HK-2 (cell line): ENCODE measurements at regions not wholly inside any gene's neighbourhood (a gene's known extent, or its start where the extent isn't known, plus 50 kb on each side); places are given as distances from the start of the nearest gene placed in this dataset.

ENCODE experiments used
- DNase-seq: peaks from one replicate; pipeline ENCODE4 v3.0.0-alpha.2; 2018; ENCODE audit not compliant: unreplicated experiment

DNA sequence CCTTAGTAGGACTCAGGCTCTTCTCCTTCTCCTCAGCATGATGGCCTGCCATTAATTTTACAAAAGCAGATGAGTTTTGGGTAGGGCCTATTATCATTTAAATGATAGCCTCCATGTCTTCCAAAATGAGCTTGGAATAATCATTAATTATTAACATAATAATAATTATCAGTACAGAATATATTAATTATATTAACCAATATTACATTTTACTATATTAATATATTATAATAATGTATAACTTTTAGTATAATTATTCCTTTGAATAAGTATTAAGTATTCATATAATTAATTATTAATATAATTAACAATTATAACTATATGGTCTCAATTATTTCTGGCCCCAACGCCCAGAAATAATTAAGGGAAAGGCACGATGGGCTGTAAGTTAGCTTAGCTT, 318.6 kb upstream of the ADGRL4 start:
- no peak for DNase-seq

DNA sequence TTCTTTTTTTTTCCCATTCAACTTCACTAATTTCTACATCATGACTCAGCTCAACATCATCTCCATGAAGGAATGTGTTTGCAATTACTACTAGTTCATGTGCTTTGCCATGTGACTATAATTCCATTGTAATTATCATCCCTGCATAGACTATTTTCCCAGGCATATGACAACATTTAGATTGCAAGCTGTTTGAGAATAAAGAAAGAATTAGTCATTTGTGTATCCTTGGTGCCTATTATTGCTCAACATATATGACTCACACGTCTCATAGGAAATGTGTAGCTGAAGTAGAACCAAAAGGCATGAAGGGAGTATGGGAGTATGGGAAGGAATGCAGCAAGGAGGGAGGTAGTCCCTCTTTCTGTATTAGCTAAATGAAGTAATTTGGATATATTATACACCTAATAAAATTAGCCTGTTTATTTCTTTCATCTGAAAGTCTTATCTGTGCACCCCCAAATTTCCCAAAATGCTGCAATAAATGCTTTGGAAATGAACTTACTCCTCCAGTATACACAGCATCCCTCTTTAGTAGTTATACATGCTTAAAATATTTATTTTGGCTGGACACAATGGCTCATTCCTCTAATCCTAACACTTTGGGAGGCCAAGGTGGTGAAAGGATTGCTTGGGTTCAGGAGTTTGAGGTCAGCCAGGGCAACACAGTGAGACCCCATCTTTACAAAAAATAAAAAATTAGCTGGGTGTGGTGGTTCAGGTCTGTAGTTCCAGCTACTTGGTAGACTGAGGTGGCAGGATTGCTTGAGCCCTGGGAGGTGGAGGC, 316.9 kb upstream of the ADGRL4 start:
- no peak for DNase-seq

DNA sequence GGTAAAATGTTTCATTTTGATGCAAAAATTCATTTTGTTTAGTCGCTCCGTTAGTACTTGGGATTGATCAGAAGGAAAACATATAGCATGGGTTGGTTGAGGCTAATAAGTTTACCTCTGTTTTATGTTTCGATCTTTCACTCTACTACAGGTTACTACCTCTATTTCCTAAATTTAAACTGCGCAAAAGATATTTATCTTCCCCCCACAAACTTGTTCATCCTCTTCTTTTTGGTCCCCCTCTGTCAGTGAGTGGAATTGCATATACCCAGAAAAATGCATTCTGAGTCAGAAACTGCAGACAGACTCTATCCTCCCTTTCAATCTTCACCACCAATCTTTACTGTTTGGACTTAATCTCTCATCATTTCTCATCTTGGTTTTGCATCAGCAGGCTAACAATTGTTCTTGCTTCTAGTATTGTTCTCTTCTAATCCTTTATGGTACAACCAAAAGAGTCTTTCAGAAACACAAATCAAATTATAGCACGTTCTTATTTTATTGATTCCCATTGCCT, 316.0 kb upstream of the ADGRL4 start:
- DNase-seq: no peak

DNA sequence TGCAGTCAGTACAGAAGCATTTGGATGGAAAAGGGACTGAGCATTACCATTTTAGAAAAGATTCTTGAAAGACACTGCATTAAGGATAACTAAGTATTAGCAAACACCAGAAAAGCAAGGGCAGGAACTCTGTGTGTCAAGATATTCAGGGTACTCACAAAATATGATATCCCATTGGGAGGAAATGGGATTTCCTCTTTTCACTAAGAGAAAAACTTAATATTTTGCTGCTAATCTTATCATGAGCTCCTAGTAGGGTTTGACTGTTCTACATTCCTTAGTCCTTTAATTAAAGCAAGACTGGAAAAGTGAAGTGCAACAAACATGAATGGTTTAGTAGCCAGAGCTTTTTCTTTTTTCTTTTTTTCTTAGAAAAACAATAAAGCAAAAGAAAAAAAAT, 305.9 kb upstream of the ADGRL4 start:
- no peak for DNase-seq

DNA sequence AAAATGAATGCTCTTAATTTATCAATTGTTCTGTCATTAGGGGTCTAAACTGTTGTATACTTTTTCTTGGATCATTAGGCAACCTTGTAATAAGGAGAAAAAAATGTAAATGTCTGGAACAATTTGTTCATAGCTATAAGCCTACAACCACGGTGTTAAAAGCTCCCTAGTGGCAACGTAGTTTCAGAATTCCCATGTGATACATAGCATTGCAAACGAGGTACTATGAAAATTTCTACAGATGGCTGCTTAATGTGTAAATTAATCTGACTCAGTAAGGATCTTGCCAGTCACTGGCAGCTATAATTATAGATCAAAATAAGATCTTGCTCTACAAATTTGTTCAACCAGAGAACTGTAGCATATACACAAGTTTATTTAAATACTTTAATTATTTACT, 304.1 kb upstream of the ADGRL4 start:
- no peak for DNase-seq

DNA sequence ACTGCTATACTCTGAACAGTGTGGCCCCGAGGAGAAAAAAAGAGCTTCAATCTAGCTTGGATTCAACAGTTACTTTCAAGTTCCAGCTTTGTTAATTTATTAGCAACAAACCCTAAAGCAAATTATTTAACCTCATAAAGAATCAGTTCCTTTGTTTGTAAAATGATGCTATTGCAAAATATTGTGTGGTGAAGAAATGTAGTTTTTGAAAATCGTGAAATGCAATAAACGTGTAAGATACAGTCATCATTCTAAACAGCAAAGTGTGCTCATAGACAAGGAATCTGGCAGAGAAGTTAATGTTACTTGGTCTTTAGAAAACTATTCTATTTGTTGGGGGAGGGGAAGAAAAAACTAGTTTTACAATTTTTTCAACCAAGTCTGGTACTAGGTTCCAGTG, 297.6 kb upstream of the ADGRL4 start:
- DNase-seq: no peak

DNA sequence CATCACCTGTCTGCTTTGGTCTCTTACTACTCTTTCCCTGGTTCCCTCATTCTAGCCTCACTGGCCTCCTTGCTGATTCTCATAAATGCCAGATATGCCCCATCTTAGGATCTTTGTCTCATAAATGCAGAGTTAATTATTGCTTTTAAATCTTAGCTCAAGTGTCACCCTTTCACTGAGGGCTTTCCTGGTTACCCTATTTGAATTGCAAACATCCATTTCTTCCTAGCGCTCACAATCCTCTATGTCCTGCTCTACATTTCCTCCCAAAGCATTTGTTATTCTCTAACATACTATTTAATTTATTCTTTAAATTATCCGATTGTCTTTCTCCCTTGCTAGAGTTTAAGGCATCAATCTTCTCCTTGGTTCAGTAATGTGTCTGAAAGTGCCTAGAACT, 296.5 kb upstream of the ADGRL4 start:
- no peak for DNase-seq

DNA sequence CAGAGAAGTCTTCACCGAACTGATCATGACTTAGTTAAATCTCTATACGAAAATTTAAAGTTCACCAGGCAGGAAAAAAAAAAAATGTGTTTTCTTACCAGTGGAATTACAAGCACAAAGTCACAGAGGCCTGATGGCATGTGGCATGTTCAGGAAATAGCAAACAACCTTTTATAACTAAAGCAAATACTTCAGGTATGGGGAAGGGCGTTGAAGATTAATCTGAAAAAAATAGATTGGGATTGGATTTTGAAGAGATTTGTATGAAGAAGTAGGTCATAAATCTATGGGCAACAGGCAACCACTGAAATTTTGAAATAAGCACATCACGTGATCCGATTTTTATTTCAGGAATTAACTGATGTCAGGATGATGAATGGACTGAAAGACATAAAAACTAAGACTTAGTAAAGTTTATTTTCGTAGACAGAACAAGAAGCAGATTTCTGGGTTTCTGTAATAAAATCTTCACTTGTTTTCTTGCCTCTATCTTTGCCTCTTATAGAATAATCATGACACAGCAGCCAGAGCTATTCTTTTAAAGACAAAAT, 295.9 kb upstream of the ADGRL4 start:
- no peak for DNase-seq

DNA sequence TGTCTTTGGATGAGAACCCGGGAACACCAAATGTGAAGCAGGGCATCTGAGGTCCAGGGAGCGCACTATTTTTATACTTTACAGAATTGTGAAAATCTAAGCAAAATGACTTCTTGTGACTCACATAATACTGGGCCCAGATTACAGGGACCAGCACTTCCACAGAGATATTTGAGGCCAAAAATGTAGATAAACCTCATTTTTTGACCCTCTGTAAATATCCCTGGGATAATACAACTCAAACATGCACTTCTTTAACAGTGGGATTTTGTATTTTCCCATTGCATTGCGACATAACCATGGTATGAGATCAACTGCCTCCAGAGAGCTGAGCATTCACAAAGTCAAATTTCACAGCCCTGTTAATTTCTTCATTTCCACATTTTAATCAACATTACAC, 289.4 kb upstream of the ADGRL4 start:
- no peak for DNase-seq

DNA sequence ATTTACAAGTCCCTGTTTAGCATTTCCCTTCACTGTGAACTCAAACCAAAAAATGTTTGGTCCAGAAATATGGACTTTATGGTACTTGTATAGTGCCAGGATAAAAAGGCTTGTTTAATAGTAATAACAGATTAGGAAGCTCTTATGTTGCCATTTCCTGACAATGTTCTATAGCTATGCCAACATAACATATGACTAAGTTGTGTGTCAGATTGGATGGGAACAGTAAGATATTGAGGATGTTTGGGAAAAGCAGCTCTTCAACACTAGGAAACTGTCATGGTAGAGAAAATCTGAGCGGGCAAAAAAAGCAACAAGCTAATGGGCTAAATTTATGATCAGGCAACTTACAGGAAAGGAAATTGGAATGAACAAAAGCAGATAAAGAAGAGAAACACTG, 287.1 kb upstream of the ADGRL4 start:
- no peak for DNase-seq

DNA sequence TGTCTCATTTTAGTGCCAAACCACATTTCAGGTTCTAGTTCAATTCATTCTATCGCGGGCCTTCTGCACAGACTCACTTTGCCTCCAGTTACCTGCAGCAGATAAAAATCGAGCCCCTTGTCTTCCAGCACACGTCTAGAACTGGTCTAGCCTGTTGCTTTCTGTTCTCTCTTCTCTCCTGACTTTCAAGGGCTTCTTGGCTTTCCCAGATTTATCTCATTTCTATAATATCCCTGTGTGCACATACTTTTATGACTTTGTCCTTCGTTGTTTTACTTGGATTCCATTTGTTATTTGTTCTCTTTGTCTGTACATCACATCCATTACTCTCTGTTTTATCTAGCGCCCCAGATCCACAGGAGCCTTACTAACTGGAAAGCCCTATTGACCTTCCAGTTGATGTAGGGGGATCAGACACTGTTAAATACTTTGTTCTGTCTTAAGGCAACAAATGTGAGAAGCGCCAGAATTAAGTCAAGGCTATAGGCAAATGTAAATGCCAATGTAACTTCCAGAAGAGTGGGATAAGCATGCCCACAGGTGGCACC, 284.5 kb upstream of the ADGRL4 start:
- no peak for DNase-seq

DNA sequence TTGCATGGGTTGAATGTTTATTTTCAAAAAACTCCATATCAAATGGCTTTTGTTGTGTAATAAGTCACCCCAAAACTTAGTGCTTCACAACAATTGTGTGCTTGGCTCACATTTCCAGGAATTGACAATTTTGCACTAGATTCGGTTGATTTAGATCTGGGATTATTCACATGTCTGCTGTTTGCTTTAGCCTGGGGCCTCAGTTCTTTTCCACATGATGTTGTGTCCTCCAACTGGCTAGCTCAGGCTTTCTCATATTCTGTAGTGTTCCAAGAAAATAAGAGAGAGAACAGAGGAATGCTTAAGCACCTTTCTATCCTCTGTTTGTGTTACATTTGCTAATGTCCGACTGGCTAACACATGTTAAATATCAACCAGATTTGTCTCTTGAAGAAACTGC, 281.5 kb upstream of the ADGRL4 start:
- DNase-seq: no peak

DNA sequence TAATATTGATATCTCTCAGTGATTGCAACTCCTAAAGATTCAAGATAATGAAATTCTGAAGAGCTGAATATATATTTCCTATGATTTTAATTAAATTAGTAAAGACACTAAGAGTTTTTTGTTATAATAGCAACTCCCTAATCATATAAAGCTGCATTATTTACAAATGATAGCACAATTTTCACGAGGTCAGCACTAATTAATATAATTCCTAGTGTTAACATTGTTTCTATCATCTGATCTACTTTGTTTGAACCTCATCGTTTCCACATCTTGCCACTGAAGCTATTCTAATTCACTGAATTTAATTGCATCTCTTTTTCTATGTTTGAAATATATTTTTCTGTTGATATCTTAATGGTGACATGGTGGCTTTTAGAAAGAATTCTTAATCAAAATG, 279.1 kb upstream of the ADGRL4 start:
- DNase-seq: no peak

DNA sequence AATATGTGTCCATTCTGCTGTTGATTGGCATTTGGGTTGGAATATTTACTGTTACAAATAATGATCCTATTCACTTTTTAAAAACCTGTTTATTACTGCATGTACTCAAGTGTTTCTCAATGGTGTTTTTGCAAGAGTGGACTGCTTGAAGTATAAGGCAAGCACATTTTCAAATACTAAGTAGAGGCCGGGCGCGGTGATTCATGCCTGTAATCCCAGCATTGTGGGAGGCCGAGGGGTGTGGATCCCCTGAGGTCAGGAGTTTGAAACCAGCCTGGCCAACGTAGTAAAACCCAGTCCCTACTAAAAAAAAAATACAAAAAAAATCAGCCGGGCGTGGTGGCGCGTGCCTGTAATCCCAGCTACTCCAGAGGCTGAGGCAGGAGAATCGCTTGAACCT, 276.9 kb upstream of the ADGRL4 start:
- DNase-seq: no peak

DNA sequence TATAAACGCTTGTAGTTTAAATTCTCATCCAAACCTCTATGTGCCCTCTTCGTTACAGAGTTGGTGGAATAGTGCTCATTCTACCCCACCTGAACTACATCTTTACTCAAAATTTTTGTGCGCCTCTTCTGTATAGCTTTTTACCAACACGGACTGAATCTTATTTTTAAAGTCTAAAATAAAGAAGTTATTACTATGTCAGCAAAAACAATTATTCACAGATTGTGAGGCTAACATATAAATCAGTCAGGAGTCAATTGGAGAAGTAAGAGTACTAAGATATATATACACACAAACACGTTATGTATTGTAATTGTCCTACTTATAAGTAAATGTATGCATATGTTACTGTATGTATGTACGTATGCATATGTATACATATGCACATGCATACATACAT, 274.9 kb upstream of the ADGRL4 start:
- no peak for DNase-seq

DNA sequence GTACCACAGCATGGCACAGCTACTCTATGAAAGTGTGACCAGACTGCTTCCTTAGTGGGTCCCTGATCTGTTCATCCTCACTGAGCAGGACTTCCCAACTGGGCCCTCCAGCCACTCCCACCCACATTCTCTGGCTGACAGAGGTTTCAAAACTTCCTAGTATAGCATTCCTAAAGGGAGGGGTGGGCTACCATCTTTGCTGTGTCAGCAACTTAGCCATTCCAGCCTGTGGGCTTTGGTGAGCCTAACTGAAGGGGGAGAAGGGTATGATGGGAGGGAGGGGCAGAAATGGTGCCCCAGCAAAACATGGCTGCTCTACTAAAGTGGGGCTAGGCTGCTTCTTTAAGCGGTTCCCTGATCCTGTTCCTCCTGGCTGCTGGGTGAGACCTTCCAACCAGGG, 265.2 kb upstream of the ADGRL4 start:
- no peak for DNase-seq

DNA sequence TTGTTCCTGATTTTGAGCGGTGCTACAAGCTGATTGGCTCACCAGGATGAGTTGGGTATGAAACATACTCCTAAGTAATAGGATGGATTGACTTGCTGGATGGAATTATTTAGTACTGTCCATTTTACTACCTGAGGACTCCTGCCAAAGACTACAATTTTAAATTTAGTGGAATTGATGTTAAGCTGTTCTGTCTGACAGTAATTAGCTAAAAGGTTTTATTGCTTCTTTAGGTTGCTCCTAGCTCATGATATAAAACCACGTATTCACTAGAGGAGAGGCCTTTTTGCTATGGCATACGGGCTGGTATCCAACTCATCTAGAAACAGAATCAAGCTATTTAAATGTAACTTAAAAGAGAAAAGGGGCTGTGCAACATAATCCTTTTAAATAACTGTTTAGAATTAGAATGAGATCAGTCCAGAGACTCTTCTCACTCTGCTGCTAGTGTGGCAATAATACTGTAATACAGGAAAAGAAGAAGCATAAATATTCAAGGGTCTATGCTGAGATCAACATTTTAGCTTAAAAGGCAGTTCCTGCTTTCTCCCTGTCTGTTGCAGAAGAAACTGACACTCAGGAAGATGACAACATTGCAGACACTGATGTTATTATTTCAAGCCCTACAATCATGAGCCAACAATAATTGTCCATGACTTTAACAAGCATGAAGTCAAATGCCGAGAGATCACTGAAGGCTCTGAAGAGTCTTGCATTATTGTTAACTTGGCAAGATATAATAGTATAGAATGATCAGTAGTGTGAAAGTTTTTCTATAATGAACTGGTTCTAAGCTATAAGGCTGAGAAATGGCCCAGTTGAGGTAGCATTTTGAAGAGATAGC, 258.7 kb upstream of the ADGRL4 start:
- no peak for DNase-seq

DNA sequence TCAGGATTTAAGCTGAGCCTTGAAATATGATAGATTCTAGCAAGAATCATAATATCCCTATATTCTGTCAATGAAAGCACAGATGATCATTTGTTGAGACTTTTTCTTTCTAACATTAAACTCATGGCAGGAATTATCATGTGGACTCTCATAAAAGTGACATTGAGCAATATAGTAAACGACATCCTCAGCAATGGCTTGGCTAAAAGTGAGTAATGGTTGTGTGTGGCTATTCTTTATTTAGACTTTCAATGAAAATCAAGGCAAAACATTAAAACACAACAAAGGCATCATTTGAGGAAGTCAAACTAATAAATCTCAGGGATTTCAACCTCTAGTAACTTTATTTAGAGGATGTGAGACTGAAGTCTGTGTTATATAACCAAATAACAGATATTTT, 257.8 kb upstream of the ADGRL4 start:
- DNase-seq: no peak

DNA sequence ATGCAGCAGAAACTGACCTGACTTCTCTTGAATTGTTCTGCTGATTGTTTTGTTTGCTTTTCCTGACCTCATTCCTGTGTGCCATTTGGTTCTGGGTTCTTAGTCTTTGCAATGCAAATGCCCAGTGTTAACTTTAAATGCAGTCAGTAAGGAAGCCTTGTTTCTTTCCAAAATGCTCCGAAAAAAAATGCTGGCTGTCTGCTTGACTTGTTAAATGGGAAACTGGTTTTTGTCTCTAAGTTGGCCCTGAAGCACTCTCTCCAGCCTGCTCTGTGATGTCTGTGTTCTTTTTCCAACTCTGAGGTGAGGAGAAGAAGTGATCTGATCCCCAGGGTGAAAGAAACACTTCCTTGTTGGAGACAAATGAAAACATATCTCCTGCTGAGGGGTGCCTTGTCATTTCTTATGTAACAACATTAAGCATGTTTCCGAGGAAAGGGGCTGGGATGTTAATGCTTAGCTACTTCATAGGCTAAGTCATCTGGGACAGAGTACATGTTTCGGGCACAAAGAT, 256.3 kb upstream of the ADGRL4 start:
- no peak for DNase-seq

DNA sequence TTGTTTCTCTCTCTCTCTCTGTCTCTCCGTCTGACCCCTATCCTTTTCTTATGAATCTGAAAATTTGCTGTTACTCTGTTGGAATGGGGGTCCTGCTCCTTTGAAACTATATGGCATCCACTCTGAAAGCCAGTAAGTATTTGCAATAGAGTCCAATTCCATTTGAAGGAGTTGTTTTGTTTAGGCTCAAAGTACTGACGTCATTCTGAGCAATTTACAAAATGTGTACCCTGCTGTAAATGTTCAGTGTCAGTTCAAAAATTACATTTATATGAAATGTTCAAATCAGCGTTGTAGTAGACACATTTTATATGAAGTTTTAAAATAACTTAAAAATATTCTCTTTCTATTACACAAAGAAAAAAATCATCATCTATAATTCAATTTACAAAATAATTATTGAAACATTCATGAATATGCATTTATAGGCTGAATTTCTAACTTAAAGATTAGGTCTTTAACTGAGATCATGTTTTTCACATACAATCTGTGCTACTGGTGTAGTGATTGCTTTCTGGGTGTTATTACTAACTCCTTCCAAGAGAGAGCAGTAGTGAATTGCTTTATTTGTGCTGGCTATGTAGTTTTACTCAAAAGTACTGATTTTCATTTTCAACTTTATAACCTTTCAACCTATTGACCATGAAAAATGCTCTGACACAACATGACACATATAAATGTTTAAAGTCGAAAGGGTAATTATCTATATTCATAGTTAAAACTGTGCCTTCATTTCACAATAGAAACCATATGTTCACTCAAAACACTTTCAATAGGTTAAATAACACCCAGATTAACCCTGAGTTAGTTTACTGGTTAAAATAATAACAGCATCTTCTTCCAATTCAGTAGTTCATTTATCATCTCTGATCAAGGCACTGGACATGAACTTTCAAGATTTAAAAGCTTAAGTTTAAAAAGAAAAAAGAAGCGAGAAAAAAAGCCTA, 253.1 kb upstream of the ADGRL4 start:
- no peak for DNase-seq

DNA sequence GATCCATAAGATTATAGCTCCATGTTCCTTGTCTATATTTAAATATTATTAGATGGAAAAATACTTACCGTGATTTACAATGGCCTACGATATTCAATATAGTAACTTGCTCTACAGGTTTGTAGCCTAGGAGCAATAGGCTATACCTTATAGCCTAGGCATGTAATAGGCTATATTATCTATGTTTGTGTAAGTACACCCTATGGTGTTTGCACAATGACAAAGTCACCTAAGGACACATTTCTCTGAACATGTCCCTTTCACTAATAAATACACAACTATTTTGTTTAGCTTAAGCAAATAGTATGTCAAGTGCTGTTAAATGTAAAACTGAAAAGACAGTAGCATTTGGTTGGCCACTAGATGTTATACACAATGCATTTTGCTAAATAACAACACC, 248.9 kb upstream of the ADGRL4 start:
- no peak for DNase-seq
